ENCODE measurements at regions not wholly inside any gene's neighbourhood (a gene's known extent, or its start where the extent isn't known, plus 50 kb on each side); places are given as distances from the start of the nearest gene placed in this dataset.

- no peak for TF ChIP-seq GATA2 (IDR thresholded peaks at IDR 0.05; ENCODE audit: low read depth, low read length)
- no peak for TF ChIP-seq GATA3 (IDR thresholded peaks at IDR 0.05; ENCODE audit: low read depth, low read length)
Measured at GRCh38 chr4:132818091-132818490, 331.0 kb upstream of the PCDH10 start.

Data from SH-SY5Y (cell line).